SK-N-SH treated with all-trans-retinoic acid at 6 μM for 48 hours (cell line): ENCODE measurements at regions not wholly inside any gene's neighbourhood (a gene's known extent, or its start where the extent isn't known, plus 50 kb on each side); places are given as distances from the start of the nearest gene placed in this dataset.

Experiments
- ATAC-seq: fragments of 200-7000 bp; cut with Tn5 transposase; 3 replicates; pipeline ENCODE4 v1.9.1; 2020; ENCODE audit warnings: mild to moderate bottlenecking, moderate library complexity
- ARNTL ChIP-seq: fragments of 450-650 bp; formaldehyde crosslinking; IDR thresholded peaks from 2 replicates; pipeline ENCODE4 v1.5.0; 2020; ENCODE audit warnings: low read depth, mild to moderate bottlenecking, moderate library complexity, borderline replicate concordance
- BACH2 ChIP-seq: fragments of 250-450 bp; sonication (Bioruptor Pico); IDR thresholded peaks from 2 replicates; pipeline ENCODE4 v1.9.0; 2021; ENCODE audit warnings: mild to moderate bottlenecking, borderline replicate concordance
- CREB5 ChIP-seq: fragments of 250-450 bp; sonication (Bioruptor Pico); IDR thresholded peaks from 2 replicates; pipeline ENCODE4 v1.5.1; 2020; ENCODE audit warnings: low read depth, mild to moderate bottlenecking, moderate library complexity
- CSDC2 ChIP-seq: fragments of 250-450 bp; sonication (Bioruptor Pico); IDR thresholded peaks from 2 replicates; pipeline ENCODE4 v1.5.0; 2020; ENCODE audit warnings: mild to moderate bottlenecking, moderate library complexity
- CSRNP3 ChIP-seq: fragments of 250-450 bp; sonication (Bioruptor Pico); IDR thresholded peaks from 2 replicates; pipeline ENCODE4 v1.5.1; 2021; ENCODE audit warnings: mild to moderate bottlenecking, moderate library complexity
- ESRRG ChIP-seq: fragments of 250-450 bp; sonication (Bioruptor Pico); IDR thresholded peaks from 2 replicates; pipeline ENCODE4 v1.6.1; 2021; ENCODE audit warnings: mild to moderate bottlenecking
- GLIS3 ChIP-seq: fragments of 250-450 bp; sonication (Bioruptor Pico); IDR thresholded peaks from 2 replicates; pipeline ENCODE4 v1.5.0; 2020; ENCODE audit warnings: mild to moderate bottlenecking, moderate library complexity
- ISL1 ChIP-seq: fragments of 250-450 bp; sonication (Bioruptor Pico); IDR thresholded peaks from 2 replicates; pipeline ENCODE4 v2.1.2; 2022; ENCODE audit warnings: mild to moderate bottlenecking, moderate library complexity
- OSR1 ChIP-seq: fragments of 250-450 bp; sonication (Bioruptor Pico); IDR thresholded peaks from 2 replicates; pipeline ENCODE4 v1.8.0; 2022; ENCODE audit warnings: moderate library complexity, mild to moderate bottlenecking, inconsistent platforms
- PATZ1 ChIP-seq: fragments of 250-450 bp; sonication (Bioruptor Pico); IDR thresholded peaks from 2 replicates; pipeline ENCODE4 v1.8.0; 2020; ENCODE audit warnings: mild to moderate bottlenecking, moderate library complexity, borderline replicate concordance
- PPARA ChIP-seq: fragments of 250-450 bp; sonication (Bioruptor Pico); IDR thresholded peaks from 2 replicates; pipeline ENCODE4 v1.5.0; 2020; ENCODE audit warnings: mild to moderate bottlenecking, borderline replicate concordance
- RARB ChIP-seq: fragments of 250-450 bp; sonication (Bioruptor Pico); IDR thresholded peaks from 2 replicates; pipeline ENCODE4 v1.8.0; 2021; ENCODE audit warnings: mild to moderate bottlenecking, moderate library complexity
- SNAI2 ChIP-seq: fragments of 250-450 bp; sonication (Bioruptor Pico); IDR thresholded peaks from 2 replicates; pipeline ENCODE4 v1.5.0; 2020; ENCODE audit warnings: mild to moderate bottlenecking, moderate library complexity
- TCF4 ChIP-seq: fragments of 250-450 bp; sonication (Bioruptor Pico); IDR thresholded peaks from 2 replicates; pipeline ENCODE4 v1.8.0; 2021; ENCODE audit warnings: mild to moderate bottlenecking, moderate library complexity, borderline replicate concordance
- TSHZ2 ChIP-seq: fragments of 250-450 bp; sonication (Bioruptor Pico); IDR thresholded peaks from 2 replicates; pipeline ENCODE4 v1.5.0; 2020; ENCODE audit warnings: mild to moderate bottlenecking, moderate library complexity
- ZC3H10 ChIP-seq: fragments of 250-450 bp; sonication (Bioruptor Pico); IDR thresholded peaks from 2 replicates; pipeline ENCODE4 v1.5.1; 2021; ENCODE audit warnings: mild to moderate bottlenecking, moderate library complexity
- ZFP3 ChIP-seq: fragments of 250-450 bp; sonication (Bioruptor Pico); IDR thresholded peaks from 2 replicates; pipeline ENCODE4 v1.5.0; 2020; ENCODE audit warnings: mild to moderate bottlenecking, moderate library complexity
- ZFP30 ChIP-seq: fragments of 450-650 bp; formaldehyde crosslinking; IDR thresholded peaks from 2 replicates; pipeline ENCODE4 v1.5.0; 2022; ENCODE audit warnings: mild to moderate bottlenecking, moderate library complexity
- ZNF565 ChIP-seq: fragments of 450-650 bp; formaldehyde crosslinking; conservative IDR thresholded peaks from 2 replicates; pipeline ENCODE4 v1.5.0; 2020; ENCODE audit warnings: low read depth, mild to moderate bottlenecking, moderate library complexity
- ZNF8 ChIP-seq: fragments of 450-650 bp; formaldehyde crosslinking; IDR thresholded peaks from 2 replicates; pipeline ENCODE4 v1.5.0; 2020; ENCODE audit warnings: mild to moderate bottlenecking, moderate library complexity

GRCh38 chr14:101380512-101380911 lies 180.8 kb upstream of the DIO3 start (continued):
- TF ChIP-seq ISL1 (no peak), TCF4 (CRISPR knock-in tag) (no peak), ESRRG (no peak), ZNF8 (CRISPR knock-in tag) (no peak), CSDC2 (CRISPR knock-in tag) (no peak), ZFP3 (CRISPR knock-in tag) (no peak), CSRNP3 (CRISPR knock-in tag) (no peak), ARNTL (CRISPR knock-in tag) (no peak), OSR1 (CRISPR knock-in tag) (no peak)
- TF ChIP-seq, all 23 proteins: peak for 0

GRCh38 chr14:101380940-101381339 lies 180.4 kb upstream of the DIO3 start:
- ATAC-seq, result no peak
- TF ChIP-seq BACH2 (CRISPR knock-in tag) (no peak), GLIS3 (CRISPR knock-in tag) (no peak), ZFP30 (CRISPR knock-in tag) (no peak), TCF4 (CRISPR knock-in tag) (no peak), OSR1 (CRISPR knock-in tag) (no peak), ZNF565 (no peak), ARNTL (CRISPR knock-in tag) (no peak), SNAI2 (CRISPR knock-in tag) (no peak), TSHZ2 (CRISPR knock-in tag) (no peak), PATZ1 (CRISPR knock-in tag) (no peak), PPARA (CRISPR knock-in tag) (no peak), CREB5 (CRISPR knock-in tag) (no peak), ESRRG (no peak), ISL1 (no peak), ZNF8 (CRISPR knock-in tag) (no peak)
- TF ChIP-seq, all 23 proteins: peak for 0

- ATAC-seq, result no peak
- TF ChIP-seq CREB5 (CRISPR knock-in tag), result no peak
- TF ChIP-seq ZFP3 (CRISPR knock-in tag), result no peak
- TF ChIP-seq ZNF565, result no peak
- no peak for TF ChIP-seq TCF4 (CRISPR knock-in tag)
- no peak for TF ChIP-seq ARNTL (CRISPR knock-in tag)
- TF ChIP-seq ZFP30 (CRISPR knock-in tag), result no peak
- TF ChIP-seq SNAI2 (CRISPR knock-in tag), result no peak
- no peak for TF ChIP-seq TSHZ2 (CRISPR knock-in tag)
- no peak for TF ChIP-seq PATZ1 (CRISPR knock-in tag)
- no peak for TF ChIP-seq OSR1 (CRISPR knock-in tag)
- no peak for TF ChIP-seq RARB (CRISPR knock-in tag)
- TF ChIP-seq CSRNP3 (CRISPR knock-in tag), result no peak
- no peak for TF ChIP-seq BACH2 (CRISPR knock-in tag)
- TF ChIP-seq CSDC2 (CRISPR knock-in tag), result no peak
- no peak for TF ChIP-seq ZC3H10 (CRISPR knock-in tag)
These were observed 177.5 kb upstream of the DIO3 start for GRCh38 chr14:101383737-101384338.
